ENCODE measurements at regions not wholly inside any gene's neighbourhood (a gene's known extent, or its start where the extent isn't known, plus 50 kb on each side); places are given as distances from the start of the nearest gene placed in this dataset.

DNA sequence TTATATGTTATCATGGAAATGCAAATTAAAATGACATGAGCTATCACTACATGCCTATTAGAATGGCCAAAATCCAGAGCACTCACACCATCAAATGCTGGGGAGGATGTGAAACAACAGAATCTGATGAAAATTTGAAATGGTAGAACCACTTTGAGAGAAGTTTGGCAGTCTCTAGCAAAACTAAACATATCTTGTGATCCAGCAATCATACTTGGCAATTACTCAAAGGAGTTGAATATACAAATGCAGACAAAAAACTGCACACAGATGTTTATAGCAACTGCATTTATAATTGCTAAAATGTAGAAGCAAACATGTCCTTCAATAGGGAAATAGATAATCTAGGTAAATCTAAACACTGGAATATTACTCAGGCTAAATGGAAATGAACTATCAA, 1164.9 kb downstream of the DNAJB9 start:
- FAIRE-seq (no peak), DNase-seq (no peak)
- Histone ChIP-seq H3K36me3 (ENCODE audit: control insufficient read depth in 2 of 3, insufficient read depth in 3 of 3, low read length in 3 of 3) (no peaks in the 10 kb centered on the region), H3K27ac (ENCODE audit: low read depth in 2 of 2, low read length in 2 of 2) (no peak overlapping the region), H3K4me1 (ENCODE audit: control insufficient read depth in 2 of 3, insufficient read depth in 2 of 3, low read depth in 1 of 3, low read length in 3 of 3) (no peaks in the 10 kb centered on the region), H3K27me3 (ENCODE audit: control insufficient read depth, insufficient read depth, low read length) (no peaks in the 10 kb centered on the region), H3K4me3 (ENCODE audit: low read length in 3 of 3) (no peak overlapping the region), H3K9me3 (ENCODE audit: control insufficient read depth in 2 of 3, insufficient read depth in 1 of 3, low read length in 3 of 3) (peaks cover 0 to 2% (median 0%) of the 10 kb centered on the region in 3 donors), H3K9ac (ENCODE audit: low read length in 3 of 3) (no peak overlapping the region)
- TF ChIP-seq, protein P1, sequence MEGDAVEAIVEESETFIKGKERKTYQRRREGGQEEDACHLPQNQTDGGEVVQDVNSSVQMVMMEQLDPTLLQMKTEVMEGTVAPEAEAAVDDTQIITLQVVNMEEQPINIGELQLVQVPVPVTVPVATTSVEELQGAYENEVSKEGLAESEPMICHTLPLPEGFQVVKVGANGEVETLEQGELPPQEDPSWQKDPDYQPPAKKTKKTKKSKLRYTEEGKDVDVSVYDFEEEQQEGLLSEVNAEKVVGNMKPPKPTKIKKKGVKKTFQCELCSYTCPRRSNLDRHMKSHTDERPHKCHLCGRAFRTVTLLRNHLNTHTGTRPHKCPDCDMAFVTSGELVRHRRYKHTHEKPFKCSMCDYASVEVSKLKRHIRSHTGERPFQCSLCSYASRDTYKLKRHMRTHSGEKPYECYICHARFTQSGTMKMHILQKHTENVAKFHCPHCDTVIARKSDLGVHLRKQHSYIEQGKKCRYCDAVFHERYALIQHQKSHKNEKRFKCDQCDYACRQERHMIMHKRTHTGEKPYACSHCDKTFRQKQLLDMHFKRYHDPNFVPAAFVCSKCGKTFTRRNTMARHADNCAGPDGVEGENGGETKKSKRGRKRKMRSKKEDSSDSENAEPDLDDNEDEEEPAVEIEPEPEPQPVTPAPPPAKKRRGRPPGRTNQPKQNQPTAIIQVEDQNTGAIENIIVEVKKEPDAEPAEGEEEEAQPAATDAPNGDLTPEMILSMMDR (IDR thresholded peaks at IDR 0.05; ENCODE audit: borderline replicate concordance, extremely low read depth, insufficient read depth): no peak
- intact Hi-C loops (cut with DNase I): no loop called here

DNA sequence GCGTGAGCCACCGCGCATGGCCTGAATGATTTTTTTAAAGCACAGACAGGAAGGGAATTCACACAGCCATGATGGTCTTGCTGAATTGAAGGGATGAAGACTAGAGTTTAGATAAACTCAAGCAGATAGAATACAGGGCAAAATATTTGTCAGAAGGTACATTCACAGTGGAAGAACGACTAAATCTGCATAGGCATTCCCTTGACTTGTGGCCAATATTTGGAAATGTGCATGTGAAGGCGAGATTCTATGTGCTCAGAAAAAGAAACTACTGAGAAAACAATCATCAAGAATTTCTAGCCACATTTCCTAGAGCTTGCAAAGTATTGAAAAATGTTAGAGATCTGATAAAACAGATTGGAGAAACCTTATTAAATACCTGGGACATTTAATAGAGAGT, 1166.2 kb downstream of the DNAJB9 start:
- H3K4me3 ChIP-seq (ENCODE audit: low read length in 3 of 3): no peak overlapping the region
- H3K9me3 ChIP-seq (ENCODE audit: control insufficient read depth in 2 of 3, insufficient read depth in 1 of 3, low read length in 3 of 3): peaks cover 0 to 2% (median 0%) of the 10 kb centered on the region in 3 donors
- no peaks in the 10 kb centered on the region for H3K36me3 ChIP-seq (ENCODE audit: control insufficient read depth in 2 of 3, insufficient read depth in 3 of 3, low read length in 3 of 3)
- no peaks in the 10 kb centered on the region for H3K4me1 ChIP-seq (ENCODE audit: control insufficient read depth in 2 of 3, insufficient read depth in 2 of 3, low read depth in 1 of 3, low read length in 3 of 3)
- H3K27ac ChIP-seq (ENCODE audit: low read depth in 2 of 2, low read length in 2 of 2): no peak overlapping the region
- TF ChIP-seq, protein P1 (IDR thresholded peaks at IDR 0.05; ENCODE audit: borderline replicate concordance, extremely low read depth, insufficient read depth): no peak
- H3K9ac ChIP-seq (ENCODE audit: low read length in 3 of 3): no peak overlapping the region
- FAIRE-seq (no peak), DNase-seq (no peak)
- intact Hi-C loops (cut with DNase I): no loop called here
- H3K27me3 ChIP-seq (ENCODE audit: control insufficient read depth, insufficient read depth, low read length): no peaks in the 10 kb centered on the region

DNA sequence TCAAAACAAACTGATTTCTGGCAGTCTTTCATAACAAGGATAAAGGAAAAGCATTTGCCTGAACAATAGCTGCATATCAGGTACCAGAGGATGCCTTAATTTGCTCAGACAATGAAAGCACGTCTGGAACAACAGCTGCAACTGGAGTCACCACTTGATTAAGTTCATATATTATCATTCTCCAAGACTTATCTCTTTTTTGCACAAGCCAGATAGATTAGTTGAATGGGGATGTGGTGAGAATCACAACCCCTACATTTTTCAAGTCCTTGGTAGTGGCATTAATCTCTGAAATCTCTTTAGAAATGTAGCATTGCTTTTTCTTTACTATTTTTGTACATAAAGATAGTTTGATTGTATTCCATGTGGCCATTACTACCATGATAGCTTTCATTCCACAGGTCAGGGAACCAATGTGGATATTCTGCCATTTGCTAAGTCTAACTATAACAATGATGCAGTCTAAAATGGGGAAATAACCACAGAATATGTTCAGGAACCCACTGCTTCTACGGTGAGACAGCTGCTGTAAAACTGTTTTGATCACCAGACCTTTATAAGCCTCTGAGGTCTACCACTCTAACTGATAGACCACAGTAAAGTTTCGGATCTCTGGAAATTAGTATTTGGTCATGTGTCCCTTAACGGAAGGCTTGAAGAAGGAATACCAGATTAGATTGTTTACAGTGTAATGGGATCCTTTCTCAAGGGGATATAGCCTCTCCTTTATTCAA, 1176.2 kb downstream of the DNAJB9 start:
- H3K27me3 ChIP-seq (ENCODE audit: control insufficient read depth, insufficient read depth, low read length): no peaks in the 10 kb centered on the region
- H3K4me1 ChIP-seq (ENCODE audit: control insufficient read depth in 2 of 3, insufficient read depth in 2 of 3, low read depth in 1 of 3, low read length in 3 of 3): no peaks in the 10 kb centered on the region
- H3K9ac ChIP-seq (ENCODE audit: low read length in 3 of 3): no peak overlapping the region
- H3K27ac ChIP-seq (ENCODE audit: low read depth in 2 of 2, low read length in 2 of 2): no peak overlapping the region
- DNase-seq: no peak
- H3K36me3 ChIP-seq (ENCODE audit: control insufficient read depth in 2 of 3, insufficient read depth in 3 of 3, low read length in 3 of 3): no peaks in the 10 kb centered on the region
- no peak overlapping the region for H3K4me3 ChIP-seq (ENCODE audit: low read length in 3 of 3)
- TF ChIP-seq, protein P1 (IDR thresholded peaks at IDR 0.05; ENCODE audit: borderline replicate concordance, extremely low read depth, insufficient read depth): no peak
- no peak for FAIRE-seq
- intact Hi-C loops (cut with DNase I): no loop called here
- no peaks in the 10 kb centered on the region for H3K9me3 ChIP-seq (ENCODE audit: control insufficient read depth in 2 of 3, insufficient read depth in 1 of 3, low read length in 3 of 3)

DNA sequence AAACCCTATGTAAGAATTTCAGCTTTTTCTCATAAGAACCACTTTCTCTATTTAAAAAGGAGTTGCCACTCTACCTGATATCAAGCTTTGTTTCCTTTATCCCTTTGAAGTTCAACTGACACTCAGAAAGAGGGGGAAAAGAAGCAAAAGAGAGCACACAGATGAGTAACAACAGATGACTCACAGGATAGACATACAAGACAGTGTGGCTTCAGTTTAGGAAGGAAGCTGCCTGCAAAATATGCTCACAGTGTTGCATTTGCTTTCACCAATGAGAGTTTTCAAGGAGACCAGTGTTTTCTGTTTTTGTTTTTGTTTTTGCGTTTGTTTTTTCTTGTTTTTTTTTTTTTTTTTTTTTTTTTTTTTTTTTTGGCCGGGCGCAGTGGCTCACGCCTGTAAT, 1181.6 kb downstream of the DNAJB9 start:
- Histone ChIP-seq H3K27me3 (ENCODE audit: control insufficient read depth, insufficient read depth, low read length) (no peaks in the 10 kb centered on the region), H3K9me3 (ENCODE audit: control insufficient read depth in 2 of 3, insufficient read depth in 1 of 3, low read length in 3 of 3) (no peaks in the 10 kb centered on the region), H3K4me1 (ENCODE audit: control insufficient read depth in 2 of 3, insufficient read depth in 2 of 3, low read depth in 1 of 3, low read length in 3 of 3) (no peaks in the 10 kb centered on the region), H3K4me3 (ENCODE audit: low read length in 3 of 3) (no peak overlapping the region), H3K27ac (ENCODE audit: low read depth in 2 of 2, low read length in 2 of 2) (no peak overlapping the region), H3K36me3 (ENCODE audit: control insufficient read depth in 2 of 3, insufficient read depth in 3 of 3, low read length in 3 of 3) (no peaks in the 10 kb centered on the region), H3K9ac (ENCODE audit: low read length in 3 of 3) (no peak overlapping the region)
- no peak for DNase-seq
- TF ChIP-seq, protein P1 (IDR thresholded peaks at IDR 0.05; ENCODE audit: borderline replicate concordance, extremely low read depth, insufficient read depth): no peak
- intact Hi-C loops (cut with DNase I): no loop called here
- no peak for FAIRE-seq
